ENCODE measurements at regions not wholly inside any gene's neighbourhood (a gene's known extent, or its start where the extent isn't known, plus 50 kb on each side); places are given as distances from the start of the nearest gene placed in this dataset.

DNA sequence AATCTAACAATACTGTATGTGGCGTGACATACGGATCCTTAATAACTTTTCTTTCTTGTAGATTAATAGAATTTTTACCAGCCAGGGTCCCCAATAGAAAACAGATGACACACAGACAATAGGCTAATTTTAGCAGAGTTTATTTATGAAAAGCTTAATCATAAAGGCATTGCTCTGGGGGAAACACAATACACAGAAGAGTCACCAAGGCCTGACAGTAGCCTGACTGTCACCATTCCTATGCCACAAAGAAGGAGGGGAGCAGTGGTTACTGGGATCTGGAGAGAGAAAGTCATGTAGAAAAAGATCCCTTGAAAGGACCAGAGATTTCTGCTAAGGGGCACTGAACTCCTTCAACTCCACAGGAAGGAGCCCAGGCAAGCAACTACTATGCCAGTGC is 139.5 kb downstream of the METTL4 start:
- TF ChIP-seq SP1 (IDR thresholded peaks at IDR 0.05) (no peak), FOXA1 (IDR thresholded peaks at IDR 0.05) (no peak), L3MBTL2 (conservative IDR thresholded peaks at IDR 0.05) (no peak), CTBP1 (IDR thresholded peaks at IDR 0.05; ENCODE audit: borderline replicate concordance) (no peak), SUZ12 (IDR thresholded peaks at IDR 0.05) (no peak), ZNF384 (IDR thresholded peaks at IDR 0.05) (no peak), BHLHE40 (IDR thresholded peaks at IDR 0.05; ENCODE audit: borderline replicate concordance) (no peak)

All from HEK293T (cell line).